ENCODE measurements at regions not wholly inside any gene's neighbourhood (a gene's known extent, or its start where the extent isn't known, plus 50 kb on each side); places are given as distances from the start of the nearest gene placed in this dataset.
"Not testable (repeated sequence)": the region's sequence is repeated elsewhere in the genome, so short reads cannot be mapped to it uniquely, and the experiment has no call there.

GRCh38 chr2:16194931-16195680, 254.8 kb downstream of the MYCN start:
- DNase-seq, result no peak

DNA sequence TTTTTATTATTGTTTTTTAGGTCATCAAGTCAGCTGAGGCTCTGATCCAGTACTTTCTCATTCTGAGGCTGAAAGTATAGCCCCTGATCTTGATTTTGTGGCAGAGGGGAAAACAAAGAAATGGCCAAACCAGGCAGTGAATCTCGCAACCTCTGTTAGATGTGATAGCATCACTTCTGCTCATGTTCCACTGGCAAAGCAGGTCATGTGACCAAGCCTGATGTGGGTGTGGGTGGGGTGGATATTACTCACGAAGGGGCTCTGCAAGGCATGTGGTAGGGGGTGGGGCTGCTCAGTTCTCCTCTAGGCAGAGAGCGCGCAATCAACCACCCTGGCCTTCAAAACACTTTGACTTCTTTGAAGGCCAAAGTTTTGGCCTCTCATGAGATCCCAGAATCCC, 254.2 kb downstream of the MYCN start:
- DNase-seq, result no peak

GRCh38 chr2:16194096-16194390, 253.7 kb downstream of the MYCN start:
- no peak for DNase-seq

DNA sequence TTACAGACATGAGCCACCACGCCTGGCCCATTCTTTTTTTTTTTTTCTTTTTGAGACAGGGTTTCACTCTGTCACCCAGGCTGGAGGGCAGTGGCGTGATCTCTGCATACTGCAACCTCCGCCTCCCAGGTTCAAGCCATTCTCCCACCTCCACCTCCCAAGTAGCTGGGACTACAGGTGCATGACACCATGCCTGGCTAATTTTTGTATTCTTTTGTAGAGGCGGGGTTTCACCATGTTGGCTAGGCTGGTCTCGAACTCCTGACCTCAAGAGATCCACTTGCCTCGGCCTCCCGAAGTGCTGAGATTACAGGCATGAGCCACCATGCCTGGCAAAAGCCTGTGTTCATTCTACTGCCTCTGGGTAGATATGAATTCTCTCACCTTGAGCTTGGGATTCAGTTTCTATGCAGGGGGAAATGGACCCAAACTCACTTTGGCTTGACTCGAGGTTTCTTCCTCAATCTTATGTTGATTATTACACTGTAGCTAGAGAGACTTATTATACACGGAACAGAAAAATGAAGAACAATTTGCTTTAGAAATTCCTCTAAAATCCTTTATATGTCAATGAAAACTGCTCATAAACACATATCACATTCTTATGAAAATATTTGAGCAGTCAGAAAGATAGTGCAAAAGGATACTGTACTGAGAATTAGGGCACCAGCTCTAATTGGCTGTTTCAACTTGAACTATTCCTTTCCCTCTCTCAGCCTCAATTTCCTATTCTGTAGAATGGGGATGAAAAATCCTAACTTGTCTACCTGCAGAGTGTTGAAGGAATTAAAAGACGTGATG, 252.3 kb downstream of the MYCN start:
- no peak for DNase-seq

DNA sequence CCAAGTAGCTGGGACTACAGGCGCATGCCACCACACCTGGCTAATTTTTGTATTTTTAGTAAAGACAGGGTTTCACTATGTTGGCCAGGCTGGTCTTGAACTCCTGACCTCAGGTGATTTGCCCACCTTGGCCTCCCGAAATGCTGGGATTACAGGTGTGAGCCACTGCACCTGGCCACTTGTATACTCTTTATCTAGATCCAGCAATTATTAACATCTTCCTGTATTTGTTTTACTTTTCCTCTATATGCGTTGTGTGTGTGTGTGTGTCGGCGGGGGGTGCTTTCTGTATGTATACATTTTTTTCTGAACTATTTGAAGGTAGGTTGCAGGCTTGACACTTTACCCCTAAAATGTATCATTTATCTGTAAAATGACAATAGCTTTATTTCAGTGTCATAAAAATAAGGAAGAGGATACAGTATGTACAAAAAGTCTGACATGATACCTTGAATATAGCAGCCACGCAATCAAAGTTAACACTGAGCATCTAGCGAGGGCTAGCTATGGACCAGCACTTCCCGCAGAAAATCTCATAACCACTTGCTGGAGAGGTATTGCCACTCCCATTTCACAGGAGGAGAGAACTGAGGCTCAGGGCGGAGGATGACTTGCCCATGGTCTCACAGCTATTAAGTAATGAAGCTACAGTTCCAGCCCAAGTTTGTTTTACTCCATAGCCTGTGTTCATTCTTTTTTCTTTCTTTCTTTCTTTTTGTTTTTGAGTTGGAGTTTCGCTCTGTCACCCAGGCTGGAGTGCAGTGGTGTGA, 251.3 kb downstream of the MYCN start:
- DNase-seq, result no peak

GRCh38 chr2:16190446-16191270, 250.3 kb downstream of the MYCN start:
- DNase-seq, result no peak

- no peak for DNase-seq
Measured at GRCh38 chr2:16189836-16190160, 249.4 kb downstream of the MYCN start.

- no peak for DNase-seq
Measured at GRCh38 chr2:16189029-16189835, 248.9 kb downstream of the MYCN start.

GRCh38 chr2:16188261-16188890, 248.0 kb downstream of the MYCN start:
- no peak for DNase-seq

- DNase-seq, result no peak
Measured at GRCh38 chr2:16187482-16187817, 247.1 kb downstream of the MYCN start.

DNA sequence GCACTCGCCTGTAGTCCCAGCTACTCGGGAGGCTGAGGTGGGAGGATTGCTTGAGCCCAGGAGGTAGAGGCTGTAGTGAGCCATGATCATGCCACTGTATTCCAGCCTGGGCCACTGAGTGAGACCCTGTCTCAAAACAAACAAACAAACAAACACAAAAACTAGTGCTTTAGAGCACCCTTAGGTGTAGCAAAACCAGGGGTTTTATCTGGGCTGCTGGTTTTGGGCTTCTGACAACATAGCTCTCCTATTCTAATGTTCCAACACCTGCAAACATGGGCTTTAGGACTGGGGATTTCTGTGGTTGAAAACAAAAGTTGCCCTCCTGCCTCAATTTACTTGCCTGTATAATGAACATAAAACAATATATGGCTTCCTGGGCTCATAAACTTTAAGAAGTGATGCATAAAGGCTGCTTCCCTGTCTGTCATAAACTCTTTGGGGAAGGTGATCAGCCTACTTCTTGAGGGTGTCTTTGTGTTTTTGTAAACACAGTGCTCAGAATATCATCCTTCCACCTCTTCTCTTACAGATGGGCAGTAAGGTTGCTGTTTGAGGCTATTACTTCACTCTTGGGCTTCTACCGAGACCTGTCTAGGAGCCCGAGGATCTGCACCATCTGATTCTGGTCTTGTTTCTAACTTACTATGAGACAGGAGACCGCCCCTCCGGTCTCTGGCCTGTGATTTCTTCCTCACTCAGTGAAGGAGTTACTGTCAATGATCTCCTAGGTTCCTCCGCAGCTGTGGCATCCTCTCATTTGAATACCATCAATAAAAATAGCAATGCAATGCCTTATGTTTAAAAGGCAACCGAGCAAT, 246.5 kb downstream of the MYCN start:
- DNase-seq, result no peak

GRCh38 chr2:16185801-16186272, 245.5 kb downstream of the MYCN start:
- no peak for DNase-seq

GRCh38 chr2:16184945-16185660, 244.8 kb downstream of the MYCN start:
- DNase-seq, result no peak

DNA sequence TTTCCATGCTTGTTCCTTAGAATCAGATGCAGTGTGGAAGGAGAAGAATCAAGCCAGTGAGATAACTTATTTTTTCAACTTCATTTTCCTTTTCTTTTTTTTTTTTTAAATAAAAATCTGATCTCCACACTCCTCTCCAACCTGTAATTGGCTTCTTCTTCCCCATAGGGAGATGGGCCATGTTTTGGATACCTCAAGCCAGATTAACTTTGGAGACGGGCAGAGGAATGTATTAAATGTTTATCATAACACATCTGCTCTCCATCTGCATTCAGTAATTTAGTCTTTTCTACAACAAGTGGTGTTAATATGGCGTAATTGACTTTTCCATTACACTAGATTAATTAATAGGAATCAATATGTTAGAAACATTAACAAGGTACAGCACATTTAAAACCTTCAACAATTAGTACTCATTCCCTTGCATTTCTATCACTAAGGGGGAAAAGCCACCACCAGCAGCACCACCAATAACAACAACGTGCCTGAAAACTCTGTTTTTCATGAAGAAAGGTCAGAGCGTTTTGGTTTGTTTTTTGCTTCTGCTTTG, 244.1 kb downstream of the MYCN start:
- DNase-seq, result no peak

- no peak for DNase-seq
Measured at GRCh38 chr2:16183345-16183744, 243.0 kb downstream of the MYCN start.

- DNase-seq, result no peak
Measured at GRCh38 chr2:16182841-16183240, 242.5 kb downstream of the MYCN start.

- DNase-seq, result not testable (repeated sequence)
Measured at GRCh38 chr2:16182311-16182815, 242.0 kb downstream of the MYCN start.

DNA sequence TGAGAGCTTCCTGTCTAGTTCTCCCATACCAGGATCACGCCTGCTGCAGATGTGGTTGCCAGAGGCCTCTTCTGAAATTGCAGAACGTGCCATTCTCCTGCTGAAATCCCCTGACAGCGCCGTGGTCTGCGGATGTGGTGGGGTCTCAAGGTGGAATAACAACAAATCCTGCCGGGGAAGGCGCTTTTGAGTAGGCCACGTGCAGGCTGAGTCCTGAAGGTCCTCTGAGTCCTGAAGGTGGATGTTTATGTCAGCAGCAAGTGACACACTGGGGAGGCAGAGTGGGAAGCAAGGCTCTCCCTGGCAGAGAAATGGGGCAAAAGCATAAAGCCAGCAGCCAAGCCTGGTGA, 241.4 kb downstream of the MYCN start:
- DNase-seq, result no peak

- DNase-seq, result no peak
Measured at GRCh38 chr2:16181062-16181740, 240.9 kb downstream of the MYCN start.
